ENCODE measurements at regions not wholly inside any gene's neighbourhood (a gene's known extent, or its start where the extent isn't known, plus 50 kb on each side); places are given as distances from the start of the nearest gene placed in this dataset.
"Not testable (repeated sequence)": the region's sequence is repeated elsewhere in the genome, so short reads cannot be mapped to it uniquely, and the experiment has no call there.

- ChIA-PET POLR2A (no interaction called here), CTCF (no interaction called here)
- no peaks in the 10 kb centered on the region for H3K4me1 Mint-ChIP-seq
- H3K4me3 Mint-ChIP-seq, result no peak overlapping the region
- Histone ChIP-seq H3K27ac (ENCODE audit: low read depth, low read length) (no peak overlapping the region), H3K4me1 (ENCODE audit: insufficient read depth, low read length) (no peaks in the 10 kb centered on the region), H3K4me3 (ENCODE audit: low read length) (no peak overlapping the region), H3K36me3 (ENCODE audit: insufficient read depth, low read length) (no peaks in the 10 kb centered on the region), H3K27me3 (ENCODE audit: insufficient read depth, low read length, poor library complexity, severe bottlenecking) (no peaks in the 10 kb centered on the region), H3K9me3 (ENCODE audit: low read length) (no peaks in the 10 kb centered on the region)
- no peaks in the 10 kb centered on the region for H3K27me3 Mint-ChIP-seq
- H3K36me3 Mint-ChIP-seq, result no peaks in the 10 kb centered on the region
- H3K27ac Mint-ChIP-seq, result no peak overlapping the region
- DNase-seq, result no peak
- peaks cover 15 to 31% (median 20%) of the 10 kb centered on the region in 5 donors for H3K9me3 Mint-ChIP-seq
Measured at GRCh38 chr13:54599413-54599812, 1570.8 kb downstream of the OLFM4 start.

- Mint-ChIP-seq H3K4me1 (no peaks in the 10 kb centered on the region), H3K27ac (no peak overlapping the region), H3K36me3 (no peaks in the 10 kb centered on the region), H3K4me3 (no peak overlapping the region), H3K27me3 (no peaks in the 10 kb centered on the region), H3K9me3 (peaks cover 8 to 26% (median 16%) of the 10 kb centered on the region in 5 donors)
- Histone ChIP-seq H3K9me3 (ENCODE audit: low read length) (no peaks in the 10 kb centered on the region), H3K4me1 (ENCODE audit: insufficient read depth, low read length) (no peaks in the 10 kb centered on the region), H3K27me3 (ENCODE audit: insufficient read depth, low read length, poor library complexity, severe bottlenecking) (no peaks in the 10 kb centered on the region), H3K4me3 (ENCODE audit: low read length) (no peak overlapping the region), H3K36me3 (ENCODE audit: insufficient read depth, low read length) (no peaks in the 10 kb centered on the region), H3K27ac (ENCODE audit: low read depth, low read length) (no peak overlapping the region)
- DNase-seq, result no peak
- POLR2A ChIA-PET, result no interaction called here
- CTCF ChIA-PET, result interaction anchor here (0.6 kb wide), 1 partner anchor 21 kb away, joined by 3 read pairs; no protein-coding TSS in a partner anchor
Measured at GRCh38 chr13:54606944-54607343, 1578.3 kb downstream of the OLFM4 start.

GRCh38 chr13:54607421-54607820 lies 1578.8 kb downstream of the OLFM4 start:
- no peak for DNase-seq
- Mint-ChIP-seq H3K4me3 (no peak overlapping the region), H3K27ac (no peak overlapping the region), H3K9me3 (peaks cover 8 to 24% (median 16%) of the 10 kb centered on the region in 5 donors), H3K27me3 (no peaks in the 10 kb centered on the region), H3K36me3 (no peaks in the 10 kb centered on the region), H3K4me1 (no peaks in the 10 kb centered on the region)
- Histone ChIP-seq H3K27ac (ENCODE audit: low read depth, low read length) (no peak overlapping the region), H3K9me3 (ENCODE audit: low read length) (no peaks in the 10 kb centered on the region), H3K4me1 (ENCODE audit: insufficient read depth, low read length) (no peaks in the 10 kb centered on the region), H3K27me3 (ENCODE audit: insufficient read depth, low read length, poor library complexity, severe bottlenecking) (no peaks in the 10 kb centered on the region), H3K36me3 (ENCODE audit: insufficient read depth, low read length) (no peaks in the 10 kb centered on the region), H3K4me3 (ENCODE audit: low read length) (no peak overlapping the region)
- ChIA-PET CTCF (interaction anchor here (0.6 kb wide), 1 partner anchor 21 kb away, joined by 3 read pairs; no protein-coding TSS in a partner anchor), POLR2A (no interaction called here)

GRCh38 chr13:54611390-54611789 lies 1582.8 kb downstream of the OLFM4 start:
- ChIA-PET CTCF (no interaction called here), POLR2A (no interaction called here)
- Mint-ChIP-seq H3K36me3 (no peaks in the 10 kb centered on the region), H3K4me1 (no peaks in the 10 kb centered on the region), H3K27me3 (no peaks in the 10 kb centered on the region), H3K4me3 (no peak overlapping the region), H3K27ac (no peak overlapping the region), H3K9me3 (peaks cover 0 to 20% (median 2%) of the 10 kb centered on the region in 5 donors)
- Histone ChIP-seq H3K4me3 (ENCODE audit: low read length) (no peak overlapping the region), H3K27ac (ENCODE audit: low read depth, low read length) (no peak overlapping the region), H3K4me1 (ENCODE audit: insufficient read depth, low read length) (no peaks in the 10 kb centered on the region), H3K27me3 (ENCODE audit: insufficient read depth, low read length, poor library complexity, severe bottlenecking) (no peaks in the 10 kb centered on the region), H3K36me3 (ENCODE audit: insufficient read depth, low read length) (no peaks in the 10 kb centered on the region), H3K9me3 (ENCODE audit: low read length) (no peaks in the 10 kb centered on the region)
- DNase-seq, result no peak

- Histone ChIP-seq H3K4me3 (ENCODE audit: low read length) (no peak overlapping the region), H3K27ac (ENCODE audit: low read depth, low read length) (no peak overlapping the region), H3K27me3 (ENCODE audit: insufficient read depth, low read length, poor library complexity, severe bottlenecking) (no peaks in the 10 kb centered on the region), H3K4me1 (ENCODE audit: insufficient read depth, low read length) (no peaks in the 10 kb centered on the region), H3K9me3 (ENCODE audit: low read length) (no peaks in the 10 kb centered on the region), H3K36me3 (ENCODE audit: insufficient read depth, low read length) (no peaks in the 10 kb centered on the region)
- H3K27ac Mint-ChIP-seq, result no peak overlapping the region
- H3K4me3 Mint-ChIP-seq, result no peak overlapping the region
- DNase-seq, result no peak
- no peaks in the 10 kb centered on the region for H3K36me3 Mint-ChIP-seq
- no peaks in the 10 kb centered on the region for H3K27me3 Mint-ChIP-seq
- no peaks in the 10 kb centered on the region for H3K4me1 Mint-ChIP-seq
- ChIA-PET CTCF (no interaction called here), POLR2A (no interaction called here)
- H3K9me3 Mint-ChIP-seq, result peaks cover 0 to 23% (median 5%) of the 10 kb centered on the region in 5 donors
Measured at GRCh38 chr13:54614726-54615125, 1586.1 kb downstream of the OLFM4 start.

GRCh38 chr13:54626504-54626903 lies 1597.9 kb downstream of the OLFM4 start:
- H3K4me3 ChIP-seq (ENCODE audit: low read length); H3K27me3 ChIP-seq (ENCODE audit: insufficient read depth, low read length, poor library complexity, severe bottlenecking); DNase-seq; H3K27me3 Mint-ChIP-seq; H3K36me3 Mint-ChIP-seq; H3K4me1 Mint-ChIP-seq; H3K36me3 ChIP-seq (ENCODE audit: insufficient read depth, low read length); POLR2A ChIA-PET; H3K4me3 Mint-ChIP-seq; H3K4me1 ChIP-seq (ENCODE audit: insufficient read depth, low read length); H3K27ac Mint-ChIP-seq; CTCF ChIA-PET; H3K27ac ChIP-seq (ENCODE audit: low read depth, low read length); H3K9me3 ChIP-seq (ENCODE audit: low read length): not testable (repeated sequence)
- H3K9me3 Mint-ChIP-seq, result peaks cover 0 to 16% (median 9%) of the 10 kb centered on the region in 5 donors

GRCh38 chr13:54627646-54628372 lies 1599.2 kb downstream of the OLFM4 start:
- Histone ChIP-seq H3K27ac (ENCODE audit: low read depth, low read length) (no peak overlapping the region), H3K36me3 (ENCODE audit: insufficient read depth, low read length) (no peaks in the 10 kb centered on the region), H3K4me3 (ENCODE audit: low read length) (no peak overlapping the region), H3K4me1 (ENCODE audit: insufficient read depth, low read length) (no peaks in the 10 kb centered on the region), H3K27me3 (ENCODE audit: insufficient read depth, low read length, poor library complexity, severe bottlenecking) (no peaks in the 10 kb centered on the region), H3K9me3 (ENCODE audit: low read length) (no peaks in the 10 kb centered on the region)
- no peak for DNase-seq
- CTCF ChIA-PET, result no interaction called here
- H3K27me3 Mint-ChIP-seq, result no peaks in the 10 kb centered on the region
- peaks cover 0 to 2% (median 0%) of the 10 kb centered on the region in 3 donors for H3K36me3 Mint-ChIP-seq
- POLR2A ChIA-PET, result no interaction called here
- no peaks in the 10 kb centered on the region for H3K4me1 Mint-ChIP-seq
- H3K27ac Mint-ChIP-seq, result no peak overlapping the region
- no peak overlapping the region for H3K4me3 Mint-ChIP-seq
- H3K9me3 Mint-ChIP-seq, result peaks cover 2 to 21% (median 8%) of the 10 kb centered on the region in 5 donors

- no peak for DNase-seq
- ChIA-PET CTCF (no interaction called here), POLR2A (no interaction called here)
- no peak overlapping the region for H3K27ac Mint-ChIP-seq
- no peaks in the 10 kb centered on the region for H3K27me3 Mint-ChIP-seq
- Histone ChIP-seq H3K27ac (ENCODE audit: low read depth, low read length) (no peak overlapping the region), H3K27me3 (ENCODE audit: insufficient read depth, low read length, poor library complexity, severe bottlenecking) (no peaks in the 10 kb centered on the region), H3K9me3 (ENCODE audit: low read length) (no peaks in the 10 kb centered on the region), H3K36me3 (ENCODE audit: insufficient read depth, low read length) (no peaks in the 10 kb centered on the region), H3K4me3 (ENCODE audit: low read length) (no peak overlapping the region), H3K4me1 (ENCODE audit: insufficient read depth, low read length) (no peaks in the 10 kb centered on the region)
- no peaks in the 10 kb centered on the region for H3K4me1 Mint-ChIP-seq
- no peak overlapping the region for H3K4me3 Mint-ChIP-seq
- peaks cover 2 to 23% (median 8%) of the 10 kb centered on the region in 5 donors for H3K9me3 Mint-ChIP-seq
- H3K36me3 Mint-ChIP-seq, result peaks cover 0 to 2% (median 0%) of the 10 kb centered on the region in 3 donors
Measured at GRCh38 chr13:54628383-54628782, 1599.8 kb downstream of the OLFM4 start.

Data from CD8-positive, alpha-beta memory T cell (primary cell).